ENCODE measurements at regions not wholly inside any gene's neighbourhood (a gene's known extent, or its start where the extent isn't known, plus 50 kb on each side); places are given as distances from the start of the nearest gene placed in this dataset.
"Not testable (repeated sequence)": the region's sequence is repeated elsewhere in the genome, so short reads cannot be mapped to it uniquely, and the experiment has no call there.

GRCh38 chr11:135001581-135001980 is 589.5 kb upstream of the B3GAT1 start:
- no peak for DNase-seq (ENCODE audit: low read depth)

GRCh38 chr11:135001065-135001464 is 589.0 kb upstream of the B3GAT1 start:
- DNase-seq (ENCODE audit: low read depth); H3K4me3 ChIP-seq (ENCODE audit: low read depth, low read length): not testable (repeated sequence)

More at GRCh38 chr11:135001581-135001980, 589.5 kb upstream of the B3GAT1 start:
- no peak overlapping the region for H3K4me3 ChIP-seq (ENCODE audit: low read depth, low read length)
- TF ChIP-seq MYC (IDR thresholded peaks at IDR 0.05; ENCODE audit: low read depth, low read length): no peak
- TF ChIP-seq, protein P1, sequence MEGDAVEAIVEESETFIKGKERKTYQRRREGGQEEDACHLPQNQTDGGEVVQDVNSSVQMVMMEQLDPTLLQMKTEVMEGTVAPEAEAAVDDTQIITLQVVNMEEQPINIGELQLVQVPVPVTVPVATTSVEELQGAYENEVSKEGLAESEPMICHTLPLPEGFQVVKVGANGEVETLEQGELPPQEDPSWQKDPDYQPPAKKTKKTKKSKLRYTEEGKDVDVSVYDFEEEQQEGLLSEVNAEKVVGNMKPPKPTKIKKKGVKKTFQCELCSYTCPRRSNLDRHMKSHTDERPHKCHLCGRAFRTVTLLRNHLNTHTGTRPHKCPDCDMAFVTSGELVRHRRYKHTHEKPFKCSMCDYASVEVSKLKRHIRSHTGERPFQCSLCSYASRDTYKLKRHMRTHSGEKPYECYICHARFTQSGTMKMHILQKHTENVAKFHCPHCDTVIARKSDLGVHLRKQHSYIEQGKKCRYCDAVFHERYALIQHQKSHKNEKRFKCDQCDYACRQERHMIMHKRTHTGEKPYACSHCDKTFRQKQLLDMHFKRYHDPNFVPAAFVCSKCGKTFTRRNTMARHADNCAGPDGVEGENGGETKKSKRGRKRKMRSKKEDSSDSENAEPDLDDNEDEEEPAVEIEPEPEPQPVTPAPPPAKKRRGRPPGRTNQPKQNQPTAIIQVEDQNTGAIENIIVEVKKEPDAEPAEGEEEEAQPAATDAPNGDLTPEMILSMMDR (IDR thresholded peaks at IDR 0.05; ENCODE audit: low read depth, low read length): no peak
- TF ChIP-seq POLR2A (IDR thresholded peaks at IDR 0.05; ENCODE audit: extremely low read depth, insufficient read length): no peak
- TF ChIP-seq, protein P2, sequence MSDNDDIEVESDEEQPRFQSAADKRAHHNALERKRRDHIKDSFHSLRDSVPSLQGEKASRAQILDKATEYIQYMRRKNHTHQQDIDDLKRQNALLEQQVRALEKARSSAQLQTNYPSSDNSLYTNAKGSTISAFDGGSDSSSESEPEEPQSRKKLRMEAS (IDR thresholded peaks at IDR 0.05; ENCODE audit: low read depth, low read length): no peak

DNA sequence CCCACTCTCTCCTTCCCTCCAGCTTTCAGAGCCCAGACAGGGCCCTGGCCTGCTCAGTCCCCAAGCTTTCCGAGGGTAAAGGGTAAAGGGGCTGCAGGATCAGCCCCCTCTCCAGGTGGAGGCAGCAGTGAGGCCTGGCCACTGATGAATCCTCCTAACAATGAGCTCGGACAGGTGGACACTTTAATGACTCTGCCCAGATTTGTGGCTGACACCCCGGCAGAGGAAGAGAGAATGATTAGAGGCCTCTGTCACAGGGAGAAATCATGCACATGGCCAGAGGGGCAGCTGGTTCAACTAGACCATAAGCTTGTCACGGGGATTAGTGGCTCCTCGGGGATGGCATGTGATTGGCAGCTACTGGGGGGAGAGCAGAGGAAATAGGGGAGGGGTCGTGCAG is 587.5 kb upstream of the B3GAT1 start:
- no peak overlapping the region for H3K4me3 ChIP-seq (ENCODE audit: low read depth, low read length)
- no peak for TF ChIP-seq MYC (IDR thresholded peaks at IDR 0.05; ENCODE audit: low read depth, low read length)
- TF ChIP-seq, protein P2 (IDR thresholded peaks at IDR 0.05; ENCODE audit: low read depth, low read length): no peak
- TF ChIP-seq, protein P1 (IDR thresholded peaks at IDR 0.05; ENCODE audit: low read depth, low read length): no peak
- TF ChIP-seq POLR2A (IDR thresholded peaks at IDR 0.05; ENCODE audit: extremely low read depth, insufficient read length): no peak
- DNase-seq (ENCODE audit: low read depth): no peak

- TF ChIP-seq, protein P1 (IDR thresholded peaks at IDR 0.05; ENCODE audit: low read depth, low read length): no peak
- TF ChIP-seq POLR2A (IDR thresholded peaks at IDR 0.05; ENCODE audit: extremely low read depth, insufficient read length) (no peak), MYC (IDR thresholded peaks at IDR 0.05; ENCODE audit: low read depth, low read length) (no peak)
- TF ChIP-seq, protein P2 (IDR thresholded peaks at IDR 0.05; ENCODE audit: low read depth, low read length): no peak
- H3K4me3 ChIP-seq (ENCODE audit: low read depth, low read length): no peak overlapping the region
- DNase-seq (ENCODE audit: low read depth): no peak
Measured at GRCh38 chr11:134997652-134998320, 585.7 kb upstream of the B3GAT1 start.

- no peak for DNase-seq (ENCODE audit: low read depth)
- TF ChIP-seq, protein P2 (IDR thresholded peaks at IDR 0.05; ENCODE audit: low read depth, low read length): no peak
- TF ChIP-seq, protein P1 (IDR thresholded peaks at IDR 0.05; ENCODE audit: low read depth, low read length): no peak
- no peak for TF ChIP-seq MYC (IDR thresholded peaks at IDR 0.05; ENCODE audit: low read depth, low read length)
- no peak for TF ChIP-seq POLR2A (IDR thresholded peaks at IDR 0.05; ENCODE audit: extremely low read depth, insufficient read length)
Measured at GRCh38 chr11:134995741-134996140, 583.7 kb upstream of the B3GAT1 start.

DNA sequence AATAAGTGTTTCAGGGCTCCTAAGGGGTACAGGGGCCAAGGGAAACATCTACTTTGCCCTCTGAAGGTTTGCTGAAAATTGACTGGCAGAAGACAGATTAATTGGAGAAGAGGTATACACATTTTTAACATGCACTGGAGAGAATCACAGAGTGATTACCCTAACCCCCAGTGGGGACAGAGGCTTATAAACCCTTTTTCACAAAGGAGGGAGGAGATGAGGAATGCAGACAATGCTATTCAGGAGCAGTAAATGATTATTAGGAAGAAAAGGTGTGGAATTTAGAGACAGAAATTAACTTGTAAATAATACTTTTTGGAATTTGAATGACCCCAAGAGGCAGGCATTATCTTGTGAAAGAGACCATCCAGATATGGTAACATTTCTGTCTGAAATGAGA is 582.4 kb upstream of the B3GAT1 start:
- DNase-seq (ENCODE audit: low read depth): no peak
- H3K4me3 ChIP-seq (ENCODE audit: low read depth, low read length): no peak overlapping the region
- TF ChIP-seq MYC (IDR thresholded peaks at IDR 0.05; ENCODE audit: low read depth, low read length) (no peak), POLR2A (IDR thresholded peaks at IDR 0.05; ENCODE audit: extremely low read depth, insufficient read length) (no peak)
- TF ChIP-seq, protein P1 (IDR thresholded peaks at IDR 0.05; ENCODE audit: low read depth, low read length): no peak
- TF ChIP-seq, protein P2 (IDR thresholded peaks at IDR 0.05; ENCODE audit: low read depth, low read length): no peak

More at GRCh38 chr11:134995741-134996140, 583.7 kb upstream of the B3GAT1 start:
- H3K4me3 ChIP-seq (ENCODE audit: low read depth, low read length): no peak overlapping the region

Measured in NB4 (cell line).